Retina (tissue), 1 donor: ENCODE measurements at regions not wholly inside any gene's neighbourhood (a gene's known extent, or its start where the extent isn't known, plus 50 kb on each side); places are given as distances from the start of the nearest gene placed in this dataset.

Source experiments
- DNase-seq: peaks from one replicate; pipeline ENCODE4 v3.0.0-alpha.2; 2016

DNA sequence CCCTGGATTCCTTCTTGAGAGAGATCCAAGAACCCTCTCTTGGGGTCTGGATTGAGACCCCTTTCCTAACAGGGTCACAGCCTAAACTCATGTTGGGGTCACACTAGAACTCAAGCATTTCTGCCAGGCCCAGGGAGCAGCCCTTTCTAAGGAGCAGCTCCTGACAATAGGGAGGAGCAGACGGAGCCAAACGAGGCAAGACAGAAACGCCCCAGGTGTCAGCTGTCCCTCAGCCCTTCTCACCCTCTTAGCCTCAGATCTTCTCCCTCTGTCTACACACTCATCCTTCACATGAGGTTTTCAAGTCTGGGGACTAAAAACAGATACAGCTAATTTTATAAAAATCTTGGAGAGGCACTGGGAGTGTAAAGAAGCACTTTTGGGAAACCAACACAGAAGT lies 157.2 kb downstream of the SOCS6 start:
- no peak for DNase-seq

DNA sequence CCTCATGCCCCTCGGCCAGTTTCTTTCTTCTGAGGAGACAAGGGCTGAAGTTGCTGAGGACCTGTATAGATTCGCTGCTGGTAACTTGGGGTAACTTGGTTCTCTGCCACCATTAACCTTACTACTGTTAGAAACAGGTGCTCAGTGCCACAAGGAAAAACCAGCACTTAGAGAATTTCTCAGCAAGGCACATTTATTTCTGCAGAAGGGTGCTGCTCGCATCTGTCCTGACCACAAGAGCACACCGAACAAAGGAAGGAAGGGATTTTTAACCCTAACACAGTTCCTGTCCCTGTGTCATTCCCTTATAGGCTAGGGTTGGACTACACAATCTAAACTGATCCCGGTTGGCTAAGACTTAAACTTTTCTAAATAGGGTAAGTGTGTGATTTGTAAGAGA lies 154.1 kb downstream of the SOCS6 start:
- DNase-seq, result no peak

DNA sequence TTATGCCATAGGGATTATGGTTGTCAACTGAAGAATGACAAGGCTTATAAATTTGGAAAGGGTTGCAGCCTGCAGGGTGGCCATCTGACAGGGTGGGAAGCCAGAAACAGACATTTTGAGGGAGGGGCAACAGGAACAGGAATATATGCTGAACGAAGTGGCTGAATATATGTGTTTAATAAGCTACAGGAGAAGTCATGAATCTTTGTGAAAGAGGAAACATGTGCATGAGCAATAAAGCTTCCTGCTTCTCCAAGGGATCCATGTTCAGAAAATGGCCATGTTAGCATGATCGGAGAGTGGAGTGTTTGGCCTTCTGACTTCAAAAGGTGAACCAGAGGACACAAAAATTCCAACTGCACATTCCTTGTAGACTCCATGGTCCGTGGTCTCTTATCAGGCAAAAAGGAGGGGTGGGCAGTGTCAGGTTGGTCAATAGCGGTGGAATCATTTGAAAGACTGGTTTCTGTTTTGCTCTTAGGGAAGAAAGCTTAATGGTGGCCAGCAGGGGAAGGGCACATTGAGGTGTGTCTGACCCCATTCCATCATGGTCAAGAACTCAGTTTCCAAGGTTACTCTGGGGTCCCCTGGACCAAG lies 144.1 kb downstream of the SOCS6 start:
- DNase-seq, result no peak

DNA sequence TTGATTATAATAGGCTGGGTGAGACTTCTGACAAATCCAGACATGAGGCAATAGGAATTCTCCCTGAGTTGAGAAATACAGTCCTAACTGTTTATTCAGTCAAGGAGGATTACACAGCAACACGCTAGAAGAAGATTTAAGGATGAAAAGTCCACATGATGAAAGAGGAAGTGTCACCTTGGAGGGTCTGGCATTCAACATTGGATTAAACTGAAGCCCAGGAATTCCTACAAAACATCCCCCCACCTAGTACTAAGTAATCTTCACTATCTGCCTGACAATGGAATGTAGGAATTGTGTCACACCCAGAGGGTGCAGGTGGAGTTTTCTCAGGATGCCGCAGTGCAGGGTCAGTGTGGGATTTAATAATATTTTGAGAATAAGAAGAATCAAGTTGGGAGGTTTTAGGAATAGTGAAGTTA lies 142.4 kb downstream of the SOCS6 start:
- DNase-seq, result no peak

DNA sequence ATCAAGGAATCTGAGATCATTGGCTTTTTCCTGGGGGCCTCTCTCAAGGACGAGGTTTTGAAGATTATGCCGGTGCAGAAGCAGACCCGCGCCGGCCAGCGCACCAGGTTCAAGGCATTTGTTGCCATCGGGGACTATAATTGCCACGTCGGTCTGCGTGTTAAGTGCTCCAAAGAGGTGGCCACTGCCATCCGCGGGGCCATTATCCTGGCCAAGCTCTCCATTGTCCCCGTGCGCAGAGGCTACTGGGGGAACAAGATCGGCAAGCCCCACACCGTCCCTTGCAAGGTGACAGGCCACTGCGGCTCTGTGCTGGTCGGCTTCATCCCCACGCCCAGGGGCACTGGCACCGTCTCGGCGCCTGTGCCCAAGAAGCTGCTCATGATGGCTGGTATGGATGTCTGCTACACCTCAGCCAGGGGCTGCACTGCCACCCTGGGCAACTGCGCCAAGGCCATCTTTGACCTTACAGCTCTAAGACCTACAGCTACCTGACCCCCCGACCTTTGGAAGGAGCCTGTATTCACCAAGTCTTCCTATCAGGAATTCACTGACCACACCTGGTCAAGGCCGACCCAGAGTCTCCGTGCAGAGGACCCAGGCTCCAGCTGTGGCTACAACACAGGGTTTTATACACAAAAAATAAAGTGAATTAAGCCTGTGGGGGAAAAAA lies 141.8 kb downstream of the SOCS6 start:
- no peak for DNase-seq

DNA sequence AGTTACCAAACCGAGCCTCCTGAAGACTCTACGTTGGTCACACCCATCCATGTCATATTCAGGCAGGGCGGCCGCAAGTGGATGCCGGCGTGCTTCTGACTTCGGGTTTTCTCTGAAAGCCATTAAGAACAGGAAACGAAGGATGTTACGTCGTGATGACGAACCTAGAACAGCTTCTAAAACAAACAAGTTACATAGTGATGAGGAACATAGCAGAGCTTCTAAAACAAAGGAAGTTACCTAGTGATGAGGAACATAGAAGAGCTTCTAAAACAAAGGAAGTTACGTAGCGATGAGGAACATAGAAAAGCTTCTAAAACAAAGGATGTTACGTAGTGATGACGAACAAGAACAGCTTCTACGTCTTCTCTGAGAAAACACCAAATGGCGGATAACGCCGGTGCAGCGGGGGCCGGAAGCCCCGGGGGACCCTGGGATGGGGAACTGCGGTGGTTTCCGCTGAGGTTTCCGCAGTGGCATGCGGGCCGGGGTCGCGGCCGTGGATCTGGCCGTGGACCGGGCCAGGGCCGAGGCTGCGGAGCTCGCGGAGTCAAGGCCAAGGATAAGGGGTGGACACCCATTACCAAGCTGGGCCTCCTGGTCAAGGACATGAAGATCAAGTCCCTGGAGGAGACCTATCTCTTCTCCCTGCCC lies 141.1 kb downstream of the SOCS6 start:
- DNase-seq, result no peak

DNA sequence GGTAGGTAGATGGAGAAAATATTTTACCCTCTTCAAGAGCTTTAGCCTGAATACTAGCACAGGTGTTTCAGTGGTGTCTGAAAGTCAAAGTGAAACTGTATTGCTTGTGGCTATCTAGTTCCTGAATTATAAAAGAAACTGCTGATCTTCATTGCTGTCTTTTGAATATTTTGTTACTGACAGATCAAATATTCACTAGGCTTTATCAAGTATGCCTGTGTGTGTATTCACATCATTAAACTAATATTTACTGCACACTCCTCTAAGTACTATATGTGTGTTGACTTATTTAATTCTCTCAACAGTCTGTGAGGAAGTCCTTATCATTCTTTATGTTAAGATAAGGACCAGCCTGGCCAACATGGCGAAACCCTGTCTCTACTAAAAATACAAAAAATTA lies 139.6 kb downstream of the SOCS6 start:
- DNase-seq, result no peak

DNA sequence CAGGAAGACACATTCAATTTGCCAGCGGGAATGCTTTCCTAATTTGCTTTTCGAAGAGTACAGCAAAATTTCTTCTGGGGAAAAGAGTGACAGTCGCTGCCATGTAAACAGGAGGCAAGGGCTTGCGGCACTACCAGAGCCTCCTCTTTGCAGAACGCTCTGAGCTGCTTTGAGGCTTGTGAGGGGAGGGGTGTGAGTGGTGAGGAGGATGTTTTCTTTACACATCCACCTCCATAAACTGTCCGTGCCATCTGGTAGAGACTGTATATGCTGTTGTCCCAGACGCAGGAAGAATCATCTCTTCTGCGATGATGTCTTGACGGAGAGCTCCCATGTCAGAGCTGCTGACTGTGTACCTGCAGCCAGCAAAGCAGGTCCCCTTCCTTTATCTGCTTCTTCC lies 138.0 kb downstream of the SOCS6 start:
- DNase-seq, result no peak

DNA sequence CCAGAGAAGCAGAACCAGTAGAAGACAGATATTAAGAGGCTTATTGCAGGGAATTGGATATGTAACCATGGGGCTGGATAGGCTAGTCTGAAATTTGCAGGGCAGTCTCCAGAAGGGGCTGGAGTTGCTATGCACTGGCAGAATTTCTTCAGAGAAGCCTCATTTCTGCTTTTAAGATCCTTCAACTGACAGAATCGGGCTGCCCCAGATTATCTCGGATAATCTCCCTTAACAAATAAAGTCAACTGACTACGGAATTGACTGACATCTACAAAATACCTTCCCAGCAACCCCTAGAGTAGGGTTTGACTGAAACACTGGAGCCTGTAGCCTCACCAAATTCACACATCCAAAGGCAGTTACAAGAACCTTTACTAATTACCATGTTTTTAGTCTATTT lies 136.4 kb downstream of the SOCS6 start:
- no peak for DNase-seq

DNA sequence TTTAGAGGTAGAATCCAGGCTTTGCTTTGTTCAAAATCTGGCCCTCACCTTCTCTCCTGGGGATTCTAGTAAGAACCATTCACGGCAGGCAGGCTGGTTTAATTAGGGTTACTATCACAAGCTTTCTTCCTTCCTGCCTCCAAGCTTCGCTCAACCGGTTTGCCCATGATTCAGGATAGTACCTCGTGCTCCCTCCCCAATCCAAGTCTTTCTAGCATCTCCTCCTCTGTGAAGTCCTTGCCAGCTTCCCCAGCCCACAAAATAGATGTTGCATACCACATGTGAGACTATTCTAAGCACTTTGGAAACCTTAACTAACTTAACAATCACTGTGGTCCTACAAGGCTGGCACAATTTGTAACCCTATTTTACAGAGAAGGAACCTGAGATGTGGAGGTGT lies 135.1 kb downstream of the SOCS6 start:
- no peak for DNase-seq

DNA sequence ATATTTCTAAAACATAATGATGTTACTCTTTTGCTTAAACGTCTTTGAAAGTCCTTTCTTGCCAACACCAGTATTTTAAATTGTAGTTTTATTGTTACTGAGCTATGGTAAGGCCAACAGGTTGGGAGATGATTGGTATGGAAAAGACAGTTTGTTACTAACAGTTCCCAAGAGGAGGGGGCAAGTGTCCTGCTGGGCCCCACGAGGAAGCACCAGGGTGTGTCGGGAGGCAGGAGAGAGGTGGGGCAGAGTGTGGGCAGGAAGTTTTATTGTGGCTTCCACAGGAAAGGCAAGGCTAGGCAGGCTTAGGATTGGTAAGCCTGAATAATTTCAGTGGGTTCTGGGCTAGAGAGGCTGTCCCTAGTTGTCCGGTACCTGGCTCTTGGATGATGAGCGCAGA lies 134.3 kb downstream of the SOCS6 start:
- DNase-seq, result no peak

DNA sequence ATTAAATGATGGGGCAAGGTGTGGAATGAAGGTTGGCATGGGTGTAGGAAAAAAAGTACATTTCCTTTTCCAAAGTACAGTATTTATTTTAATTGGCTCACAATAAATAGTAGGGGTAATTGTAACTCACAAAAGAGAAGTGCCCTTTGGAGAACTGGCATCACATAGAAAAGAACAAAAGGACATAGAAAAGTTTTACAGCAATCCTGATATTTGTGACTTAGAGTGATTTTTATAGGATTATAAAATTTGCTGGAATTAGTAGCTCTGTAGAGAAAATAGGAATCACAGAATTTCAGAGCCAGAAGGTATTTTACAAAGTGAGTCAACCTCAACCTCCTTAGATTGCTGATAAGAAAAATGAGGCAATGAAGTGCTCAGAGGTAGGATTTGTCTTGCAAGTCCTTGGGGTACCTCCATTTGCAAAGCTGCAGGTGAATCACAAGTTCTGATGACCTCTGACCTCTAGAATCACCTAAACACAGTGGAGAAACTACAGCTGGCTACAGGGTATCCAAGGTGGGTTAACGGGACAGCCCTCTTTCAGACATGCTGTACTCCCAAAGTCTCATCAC lies 133.6 kb downstream of the SOCS6 start:
- no peak for DNase-seq

DNA sequence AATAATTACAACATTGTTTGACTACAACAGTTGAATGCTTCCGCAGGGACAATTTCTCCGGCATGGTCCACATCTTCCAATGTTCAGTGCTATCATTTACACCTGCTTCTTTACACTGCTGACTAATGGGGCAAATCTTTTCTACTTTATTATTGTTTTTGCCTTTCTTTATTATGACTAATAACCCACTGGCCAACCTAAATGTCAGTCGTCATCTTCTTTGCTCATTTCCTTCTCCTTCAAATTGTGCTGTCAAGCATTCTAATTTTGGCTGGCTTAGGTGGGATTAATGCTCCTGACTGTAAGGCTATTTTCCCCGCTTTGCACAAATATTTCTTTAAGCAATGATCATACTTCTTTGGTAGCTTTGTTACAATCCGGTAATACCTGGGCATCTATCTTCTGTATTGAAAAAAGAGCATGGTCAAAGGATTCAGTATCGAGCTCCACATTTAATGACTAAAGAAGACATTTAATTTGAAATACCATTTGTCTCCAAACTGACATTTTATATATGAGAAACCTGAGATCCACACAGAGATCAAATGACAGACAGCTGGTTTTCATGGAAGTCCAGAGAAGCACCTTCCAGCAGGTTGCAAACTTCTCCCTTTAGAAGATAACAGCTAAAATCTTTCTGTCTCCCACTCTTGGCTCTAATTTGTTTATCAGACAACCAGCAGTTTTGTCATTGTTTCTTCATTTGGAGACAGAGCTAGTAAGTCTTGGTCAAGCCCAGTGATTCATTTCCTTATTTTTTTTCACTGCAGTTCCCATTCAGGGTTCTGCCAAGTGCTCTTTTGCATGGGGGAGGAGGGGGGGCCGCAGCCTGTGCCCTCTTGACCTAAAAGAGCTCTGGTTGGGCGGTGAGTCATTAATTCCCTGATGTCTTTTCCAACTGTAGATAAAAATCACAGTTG lies 132.9 kb downstream of the SOCS6 start:
- DNase-seq, result no peak

DNA sequence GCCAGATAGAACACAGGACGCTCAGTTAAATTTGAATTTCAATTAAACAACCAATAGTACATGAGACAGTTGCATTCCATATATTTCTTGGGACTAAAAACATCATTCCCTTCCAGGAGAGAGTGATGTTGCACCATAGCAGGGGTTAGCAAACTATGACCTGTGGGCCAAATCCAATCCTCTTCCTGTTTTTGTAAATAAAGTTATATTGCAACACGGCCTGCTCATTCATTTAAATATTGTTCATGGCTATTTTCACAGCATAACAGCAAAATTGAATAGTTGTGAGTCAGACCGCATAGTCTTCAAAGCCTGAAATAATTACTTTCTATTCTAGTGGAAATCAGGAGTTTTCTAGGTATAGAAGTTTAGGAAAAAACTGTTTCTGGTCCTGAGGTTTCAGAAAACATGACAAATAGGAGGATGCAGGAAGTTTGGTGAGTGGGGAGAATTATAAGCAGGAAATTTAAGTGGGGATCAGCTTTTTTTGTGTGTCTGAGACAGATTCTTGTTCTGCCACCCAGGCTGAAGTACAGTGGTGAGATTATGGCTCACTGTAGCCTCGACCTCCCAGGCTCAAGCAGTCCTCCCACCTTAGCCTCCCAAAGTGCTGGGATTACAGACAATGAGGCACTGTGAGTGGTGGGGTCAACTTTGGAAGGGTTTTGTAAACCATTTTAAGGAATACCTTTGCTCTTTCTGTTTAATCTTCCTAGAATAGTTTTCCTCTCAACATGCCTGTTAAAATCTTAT lies 131.5 kb downstream of the SOCS6 start:
- DNase-seq, result no peak

DNA sequence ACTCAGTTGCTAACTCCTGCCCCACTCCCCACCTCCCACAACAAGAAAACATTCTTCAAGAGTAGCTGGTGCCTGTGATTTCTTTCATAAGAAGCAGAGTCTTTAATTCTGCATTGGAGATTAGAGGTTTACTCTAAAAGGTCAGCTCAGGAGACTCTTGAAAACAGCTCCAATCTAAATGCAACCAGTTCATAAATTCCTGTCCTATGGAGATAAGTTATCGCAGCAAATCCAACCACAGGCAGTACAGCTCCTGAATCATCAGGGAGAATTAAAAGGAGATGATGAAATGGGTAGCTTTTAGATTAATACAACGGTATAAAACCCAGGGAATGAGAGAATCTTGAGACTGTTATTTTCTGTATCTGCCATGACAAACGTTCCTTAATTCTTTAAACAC lies 130.7 kb downstream of the SOCS6 start:
- DNase-seq, result no peak

DNA sequence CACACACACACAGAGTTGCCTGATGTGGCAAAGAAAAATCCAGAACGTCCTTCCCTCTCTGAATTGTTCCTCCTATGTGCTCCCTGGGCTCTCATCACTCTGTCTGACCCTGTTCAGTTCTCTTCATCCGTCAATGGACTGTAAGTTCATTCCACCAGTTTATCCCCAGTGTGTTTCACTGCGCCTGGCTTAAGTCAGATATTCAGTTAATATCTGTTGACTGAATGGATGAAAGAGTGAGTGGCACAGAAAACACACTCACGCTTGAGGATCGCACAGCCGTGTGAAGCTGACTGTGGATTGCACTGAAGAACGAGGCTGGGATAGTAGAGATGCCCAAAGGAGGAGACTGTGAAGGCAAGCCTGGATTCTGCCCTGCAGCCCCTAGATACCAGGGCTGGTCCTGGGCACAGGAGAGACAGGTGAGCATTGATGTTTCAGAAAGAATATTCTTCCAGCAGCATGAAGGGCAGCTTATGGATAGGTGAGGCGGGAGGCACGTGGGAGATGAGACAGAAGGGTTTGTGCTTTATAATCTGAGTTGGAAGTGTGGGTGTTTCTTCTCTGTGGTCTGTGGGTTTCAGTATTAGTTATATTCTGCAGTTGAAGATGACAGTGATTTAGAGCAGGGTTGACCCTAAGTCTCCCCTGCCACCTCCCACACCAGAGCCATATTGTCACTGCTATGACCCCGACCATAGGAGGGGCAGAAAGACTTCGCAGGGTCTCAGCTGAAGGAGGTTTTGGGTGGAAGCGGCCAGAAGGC lies 129.9 kb downstream of the SOCS6 start:
- no peak for DNase-seq

DNA sequence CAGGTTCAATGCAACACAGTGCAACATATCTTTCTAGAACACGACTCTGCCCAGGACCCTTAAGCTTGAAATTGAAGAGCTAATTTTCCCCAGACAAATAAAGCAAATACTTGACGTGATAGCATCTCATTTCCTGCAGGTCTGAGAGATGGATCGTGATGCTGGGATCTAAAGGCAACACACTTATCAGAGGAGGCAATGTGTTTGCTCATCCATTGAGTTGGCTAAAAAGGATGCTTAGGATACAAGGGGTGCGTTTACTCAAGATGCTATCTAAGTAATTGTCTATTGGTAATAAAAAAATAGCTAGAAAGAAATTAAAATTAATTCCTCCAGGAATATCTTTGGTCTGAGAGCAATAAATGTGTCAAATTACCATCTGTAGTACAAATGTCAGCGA lies 129.0 kb downstream of the SOCS6 start:
- no peak for DNase-seq

DNA sequence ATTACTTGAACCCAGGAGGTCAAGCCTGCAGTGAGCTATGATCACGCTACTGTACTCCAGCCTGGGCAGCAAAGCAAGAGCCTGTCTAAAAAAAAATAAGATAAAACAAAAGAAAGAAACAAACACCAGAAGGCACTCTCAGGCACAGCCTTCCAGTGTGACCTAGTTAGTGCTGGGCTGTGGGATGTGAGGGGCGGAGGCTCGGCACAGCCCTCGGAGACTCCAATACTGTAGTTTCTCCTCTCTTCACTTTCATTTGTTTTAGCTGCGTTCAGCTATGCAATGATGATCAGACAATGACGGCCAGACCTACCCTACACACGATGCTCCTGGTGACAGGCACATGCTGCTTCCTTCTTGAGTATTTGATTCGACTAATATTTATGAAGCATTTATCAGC lies 127.7 kb downstream of the SOCS6 start:
- DNase-seq, result no peak

DNA sequence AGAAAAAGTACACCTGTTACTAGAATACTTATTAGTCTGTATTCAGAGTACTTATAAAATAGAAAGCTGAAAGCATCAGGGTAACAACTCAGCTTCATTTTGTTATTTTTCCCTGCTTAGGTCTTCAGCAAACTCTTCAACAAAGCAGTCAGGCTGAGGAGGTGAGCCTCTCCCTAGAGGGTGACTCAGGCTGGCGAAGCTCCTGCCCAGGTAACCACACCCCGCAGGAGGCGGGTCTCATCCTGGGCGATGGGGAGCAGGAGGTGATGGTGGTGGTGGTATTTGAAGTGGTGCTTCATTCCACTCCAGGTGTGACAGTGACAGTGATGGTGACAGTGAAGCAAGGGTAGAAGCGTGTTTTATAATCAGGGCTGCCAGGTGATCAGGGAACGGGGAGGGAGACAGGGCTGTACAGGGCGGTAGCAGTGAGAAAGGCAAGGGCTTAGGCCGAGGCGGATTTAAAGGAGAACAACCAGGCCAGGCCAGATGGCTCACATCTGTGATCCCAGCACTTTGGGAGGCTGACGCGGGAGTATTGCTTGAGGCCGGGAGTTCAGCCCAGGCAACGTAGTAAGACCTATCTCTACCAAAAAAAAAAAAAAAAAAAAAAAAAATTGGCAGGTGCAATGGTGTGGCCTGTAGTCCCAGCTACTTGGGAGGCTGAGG lies 127.1 kb downstream of the SOCS6 start:
- DNase-seq, result no peak

DNA sequence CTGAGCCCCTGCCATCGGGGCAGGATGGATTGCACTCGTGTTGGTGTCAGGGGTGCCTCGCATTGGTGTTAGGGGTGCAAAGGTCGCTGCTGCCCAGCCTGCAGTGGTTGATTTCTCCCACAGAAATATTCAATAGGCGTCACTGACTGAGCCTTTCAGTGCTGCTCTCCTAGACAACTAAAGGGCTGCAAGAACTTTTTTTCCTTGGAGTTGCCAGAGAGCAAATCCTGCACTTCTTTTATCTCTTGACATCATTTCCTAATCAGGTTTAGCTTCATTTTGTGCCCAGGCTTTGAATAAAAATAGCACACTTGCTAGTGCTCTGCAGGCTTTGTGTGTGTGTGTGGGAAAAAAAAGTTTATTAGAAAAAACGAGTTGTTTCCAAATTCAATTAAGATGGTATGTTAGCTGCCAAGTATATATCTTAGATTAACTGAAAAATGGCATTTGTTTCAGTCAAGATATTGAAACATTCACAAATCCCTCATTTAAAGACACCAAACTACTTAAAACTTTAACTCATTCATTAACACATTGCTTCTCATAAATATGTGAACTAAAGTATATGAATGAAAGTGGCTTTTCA lies 125.6 kb downstream of the SOCS6 start:
- DNase-seq, result no peak

DNA sequence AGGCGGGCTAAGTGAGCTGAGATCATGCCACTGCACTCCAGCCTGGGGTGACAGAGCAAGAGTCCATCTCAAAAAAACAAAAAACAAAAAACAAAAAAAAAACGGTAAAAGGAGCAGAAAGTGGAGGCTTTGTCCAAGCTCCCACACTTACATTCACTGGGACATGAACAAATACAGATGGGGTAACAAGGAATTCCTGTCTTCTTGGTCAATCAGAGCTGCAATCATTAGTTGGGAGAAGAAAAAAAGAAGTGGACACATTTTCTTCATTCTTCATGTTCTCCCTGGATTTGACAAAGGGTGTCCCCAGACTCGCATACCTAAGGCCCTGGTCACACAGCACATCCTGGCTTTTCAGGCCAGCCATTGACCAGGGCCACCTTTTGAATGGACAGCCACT lies 124.6 kb downstream of the SOCS6 start:
- DNase-seq, result no peak
